Activated naive CD8-positive, alpha-beta T cell treated with anti-CD3 and anti-CD28 coated beads for 36 hours (primary cell): ENCODE measurements at regions not wholly inside any gene's neighbourhood (a gene's known extent, or its start where the extent isn't known, plus 50 kb on each side); places are given as distances from the start of the nearest gene placed in this dataset.

Source experiments
- DNase-seq: peaks from one replicate; pipeline ENCODE4 v3.0.0; 2021
- H3K27ac Mint-ChIP-seq: one replicate; pipeline ENCODE4 v1.8.0; 2022; ENCODE audit warnings: mild to moderate bottlenecking, moderate library complexity, mixed read lengths
- H3K27me3 Mint-ChIP-seq: one replicate; pipeline ENCODE4 v1.8.0; 2022; ENCODE audit warnings: mild to moderate bottlenecking, mixed read lengths
- H3K36me3 Mint-ChIP-seq: one replicate; pipeline ENCODE4 v1.8.0; 2021; ENCODE audit warnings: mild to moderate bottlenecking, mixed read lengths
- H3K4me1 Mint-ChIP-seq: one replicate; pipeline ENCODE4 v1.8.0; 2021; ENCODE audit warnings: mixed read lengths
- H3K4me3 Mint-ChIP-seq: one replicate; pipeline ENCODE4 v1.8.0; 2022; ENCODE audit warnings: mild to moderate bottlenecking, moderate library complexity, mixed read lengths
- H3K9me3 Mint-ChIP-seq: one replicate; pipeline ENCODE4 v1.8.0; 2022; ENCODE audit warnings: mixed read lengths

DNA sequence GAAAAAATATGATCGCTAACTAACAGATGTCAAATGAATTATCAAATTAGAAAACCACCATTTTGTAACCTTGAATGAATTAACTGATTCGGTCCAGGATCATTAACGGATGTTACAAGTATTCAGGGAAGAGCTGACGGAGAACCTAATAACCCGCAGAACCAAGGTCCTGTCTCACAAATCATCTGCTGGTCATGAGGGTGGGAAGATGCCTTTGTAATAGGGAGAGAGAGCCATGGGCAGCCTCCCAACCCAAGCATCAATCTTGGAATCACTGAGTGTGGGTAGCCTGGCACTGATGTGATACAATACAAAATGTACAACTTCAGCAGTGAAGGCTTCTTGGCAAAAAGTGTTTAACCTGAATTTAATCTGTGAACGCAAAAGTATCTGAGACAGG is 89.6 kb upstream of the CLDN14 start:
- peaks cover 3% of the 10 kb centered on the region for H3K27me3 Mint-ChIP-seq
- H3K36me3 Mint-ChIP-seq: no peaks in the 10 kb centered on the region
- no peaks in the 10 kb centered on the region for H3K4me1 Mint-ChIP-seq
- no peak for DNase-seq
- H3K27ac Mint-ChIP-seq: no peak overlapping the region
- no peak overlapping the region for H3K4me3 Mint-ChIP-seq
- H3K9me3 Mint-ChIP-seq: no peaks in the 10 kb centered on the region

- Mint-ChIP-seq H3K27ac (no peak overlapping the region), H3K9me3 (no peaks in the 10 kb centered on the region), H3K36me3 (no peaks in the 10 kb centered on the region), H3K4me3 (no peak overlapping the region), H3K27me3 (peaks cover 3% of the 10 kb centered on the region), H3K4me1 (no peaks in the 10 kb centered on the region)
- DNase-seq: no peak
Measured at GRCh38 chr21:36571556-36571955, 91.6 kb upstream of the CLDN14 start.

GRCh38 chr21:36572039-36572438 is 92.1 kb upstream of the CLDN14 start:
- H3K27ac Mint-ChIP-seq: no peak overlapping the region
- H3K27me3 Mint-ChIP-seq: peaks cover 3% of the 10 kb centered on the region
- H3K4me1 Mint-ChIP-seq: peaks cover 2% of the 10 kb centered on the region
- no peaks in the 10 kb centered on the region for H3K9me3 Mint-ChIP-seq
- DNase-seq: no peak
- H3K4me3 Mint-ChIP-seq: no peak overlapping the region
- no peaks in the 10 kb centered on the region for H3K36me3 Mint-ChIP-seq

GRCh38 chr21:36575306-36575705 is 95.4 kb upstream of the CLDN14 start:
- no peaks in the 10 kb centered on the region for H3K27me3 Mint-ChIP-seq
- no peaks in the 10 kb centered on the region for H3K36me3 Mint-ChIP-seq
- H3K4me1 Mint-ChIP-seq: peaks cover 14% of the 10 kb centered on the region
- H3K27ac Mint-ChIP-seq: no peak overlapping the region
- no peak overlapping the region for H3K4me3 Mint-ChIP-seq
- no peak for DNase-seq
- no peaks in the 10 kb centered on the region for H3K9me3 Mint-ChIP-seq

DNA sequence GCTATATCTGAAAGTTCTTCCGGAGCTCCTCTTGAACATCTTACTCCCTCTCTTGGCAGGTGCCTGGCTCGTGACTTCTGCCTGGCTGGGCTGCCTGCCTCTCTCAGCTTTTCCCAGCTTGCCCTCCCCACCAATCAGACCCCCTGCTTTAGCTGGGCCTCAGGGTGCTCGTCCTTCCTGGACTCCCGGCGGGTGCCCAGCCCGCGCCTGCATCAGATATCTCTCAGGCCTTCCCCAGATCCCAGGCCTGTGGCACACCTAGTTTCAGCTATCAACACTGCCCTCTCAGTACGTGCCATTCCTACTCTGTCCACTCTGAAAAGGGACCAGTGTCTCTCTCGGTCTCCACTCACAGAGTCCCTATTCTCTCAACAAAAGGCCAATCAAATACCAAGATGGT is 96.5 kb upstream of the CLDN14 start:
- no peak overlapping the region for H3K4me3 Mint-ChIP-seq
- H3K36me3 Mint-ChIP-seq: no peaks in the 10 kb centered on the region
- peaks cover 14% of the 10 kb centered on the region for H3K4me1 Mint-ChIP-seq
- H3K9me3 Mint-ChIP-seq: no peaks in the 10 kb centered on the region
- no peak for DNase-seq
- no peak overlapping the region for H3K27ac Mint-ChIP-seq
- no peaks in the 10 kb centered on the region for H3K27me3 Mint-ChIP-seq

DNA sequence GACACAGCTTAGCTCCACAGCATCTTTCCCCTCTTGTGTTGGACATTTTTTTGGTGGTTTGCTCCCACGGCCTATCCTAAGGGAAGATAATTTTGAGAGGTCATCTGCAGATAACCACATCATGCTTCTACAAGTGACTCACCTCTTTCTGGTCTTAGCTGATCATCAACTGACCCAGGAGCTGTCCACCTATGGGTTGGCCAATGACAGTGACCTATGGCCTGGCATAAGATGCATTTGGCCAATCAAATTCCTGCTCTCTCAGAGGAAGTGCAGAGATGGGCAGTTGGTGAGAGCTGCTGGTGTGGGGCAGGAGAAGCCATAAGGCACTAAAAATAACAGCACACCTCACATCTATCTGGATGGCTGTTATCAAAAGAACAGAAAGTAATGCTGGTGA is 100.0 kb upstream of the CLDN14 start:
- Mint-ChIP-seq H3K4me3 (no peak overlapping the region), H3K9me3 (no peaks in the 10 kb centered on the region), H3K27me3 (no peaks in the 10 kb centered on the region), H3K27ac (no peak overlapping the region), H3K36me3 (no peaks in the 10 kb centered on the region), H3K4me1 (peaks cover 17% of the 10 kb centered on the region)
- DNase-seq: no peak

DNA sequence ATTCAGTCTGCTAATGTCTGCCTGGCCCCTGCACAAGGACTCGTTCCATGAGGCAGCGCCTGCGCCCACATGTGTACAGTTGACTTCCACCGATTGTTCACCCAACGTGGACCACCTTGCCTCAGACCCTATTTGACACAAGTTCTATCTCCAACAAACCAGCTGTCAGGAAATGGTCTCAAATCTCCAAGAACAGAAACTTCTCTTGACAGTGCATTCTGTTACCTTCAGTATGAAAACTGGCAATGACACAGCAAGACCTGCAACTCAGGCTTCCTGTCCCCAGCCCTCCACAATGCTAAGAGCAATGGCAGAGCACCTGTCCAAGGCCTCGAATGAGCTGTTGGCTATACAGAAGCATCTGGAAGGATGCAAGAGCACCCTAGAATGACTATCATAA is 102.3 kb upstream of the CLDN14 start:
- no peaks in the 10 kb centered on the region for H3K9me3 Mint-ChIP-seq

DNA sequence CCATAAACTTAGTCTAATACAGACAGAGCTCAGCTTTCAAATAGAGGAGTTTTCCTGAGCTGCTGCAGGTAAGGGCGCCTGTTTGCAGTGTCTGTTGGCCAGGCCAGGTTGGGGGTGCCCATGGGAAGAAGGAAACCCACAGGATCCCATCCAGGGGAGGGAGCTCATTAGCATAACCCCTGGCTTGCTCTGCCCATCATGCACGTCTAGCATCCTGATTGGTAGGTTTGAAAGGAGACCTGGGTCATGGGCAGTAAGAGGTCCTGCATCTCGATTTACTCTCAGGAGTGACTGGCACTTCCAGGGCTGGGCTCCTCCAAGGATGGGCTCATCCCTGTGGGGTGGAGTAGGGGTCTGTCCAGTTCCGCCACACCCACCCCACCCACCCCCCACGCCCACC is 103.7 kb upstream of the CLDN14 start:
- Mint-ChIP-seq H3K4me1 (peaks cover 5% of the 10 kb centered on the region), H3K27me3 (no peaks in the 10 kb centered on the region), H3K36me3 (no peaks in the 10 kb centered on the region), H3K9me3 (no peaks in the 10 kb centered on the region), H3K27ac (no peak overlapping the region), H3K4me3 (no peak overlapping the region)
- DNase-seq: no peak

More for the DNA sequence above, 102.3 kb upstream of the CLDN14 start:
- peaks cover 15% of the 10 kb centered on the region for H3K4me1 Mint-ChIP-seq
- no peak overlapping the region for H3K4me3 Mint-ChIP-seq
- H3K36me3 Mint-ChIP-seq: no peaks in the 10 kb centered on the region
- DNase-seq: no peak
- H3K27ac Mint-ChIP-seq: no peak overlapping the region
- H3K27me3 Mint-ChIP-seq: no peaks in the 10 kb centered on the region

- no peak for DNase-seq
- Mint-ChIP-seq H3K4me3 (peak overlapping the region; percentile 7), H3K9me3 (no peaks in the 10 kb centered on the region), H3K36me3 (no peaks in the 10 kb centered on the region), H3K27me3 (no peaks in the 10 kb centered on the region), H3K4me1 (peaks cover 8% of the 10 kb centered on the region), H3K27ac (no peak overlapping the region)
Measured at GRCh38 chr21:36584980-36585940, 105.3 kb upstream of the CLDN14 start.

DNA sequence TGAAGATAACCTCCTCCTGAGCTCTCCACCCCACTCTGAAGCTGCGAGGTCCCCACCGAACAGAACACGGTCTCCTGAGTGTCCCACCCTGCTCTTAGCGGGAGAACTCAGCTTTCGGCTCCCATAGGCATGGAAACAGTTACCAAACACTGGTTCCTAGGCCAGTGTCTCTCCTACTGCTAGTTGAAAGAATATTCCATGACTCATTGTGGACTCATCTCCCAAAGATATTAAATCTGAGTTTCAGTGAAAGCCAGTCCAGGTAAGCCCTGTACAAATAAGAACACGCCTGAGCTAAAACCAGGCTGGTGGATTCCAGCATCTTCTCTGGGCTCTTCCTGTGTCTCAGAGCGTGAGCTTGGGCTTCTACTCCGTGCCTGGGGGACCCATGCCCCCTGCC is 107.5 kb upstream of the CLDN14 start:
- Mint-ChIP-seq H3K36me3 (no peaks in the 10 kb centered on the region), H3K4me1 (peaks cover 6% of the 10 kb centered on the region), H3K9me3 (no peaks in the 10 kb centered on the region), H3K27me3 (no peaks in the 10 kb centered on the region), H3K4me3 (no peak overlapping the region), H3K27ac (no peak overlapping the region)
- no peak for DNase-seq

GRCh38 chr21:36589352-36589971 is 109.5 kb upstream of the SIM2 start:
- peak; percentile 35 for DNase-seq
- no peak overlapping the region for H3K27ac Mint-ChIP-seq
- no peaks in the 10 kb centered on the region for H3K9me3 Mint-ChIP-seq
- H3K36me3 Mint-ChIP-seq: no peaks in the 10 kb centered on the region
- H3K4me1 Mint-ChIP-seq: peaks cover 5% of the 10 kb centered on the region
- H3K4me3 Mint-ChIP-seq: no peak overlapping the region
- no peaks in the 10 kb centered on the region for H3K27me3 Mint-ChIP-seq

- H3K27me3 Mint-ChIP-seq: no peaks in the 10 kb centered on the region
- no peak overlapping the region for H3K27ac Mint-ChIP-seq
- no peak overlapping the region for H3K4me3 Mint-ChIP-seq
- no peaks in the 10 kb centered on the region for H3K36me3 Mint-ChIP-seq
- no peak for DNase-seq
- H3K4me1 Mint-ChIP-seq: peaks cover 3% of the 10 kb centered on the region
- no peaks in the 10 kb centered on the region for H3K9me3 Mint-ChIP-seq
Measured at GRCh38 chr21:36591326-36591970, 107.5 kb upstream of the SIM2 start.

GRCh38 chr21:36596174-36596573 is 102.7 kb upstream of the SIM2 start:
- DNase-seq: no peak
- Mint-ChIP-seq H3K4me3 (no peak overlapping the region), H3K27ac (no peak overlapping the region), H3K36me3 (no peaks in the 10 kb centered on the region), H3K27me3 (no peaks in the 10 kb centered on the region), H3K9me3 (peaks cover 1% of the 10 kb centered on the region), H3K4me1 (no peaks in the 10 kb centered on the region)

DNA sequence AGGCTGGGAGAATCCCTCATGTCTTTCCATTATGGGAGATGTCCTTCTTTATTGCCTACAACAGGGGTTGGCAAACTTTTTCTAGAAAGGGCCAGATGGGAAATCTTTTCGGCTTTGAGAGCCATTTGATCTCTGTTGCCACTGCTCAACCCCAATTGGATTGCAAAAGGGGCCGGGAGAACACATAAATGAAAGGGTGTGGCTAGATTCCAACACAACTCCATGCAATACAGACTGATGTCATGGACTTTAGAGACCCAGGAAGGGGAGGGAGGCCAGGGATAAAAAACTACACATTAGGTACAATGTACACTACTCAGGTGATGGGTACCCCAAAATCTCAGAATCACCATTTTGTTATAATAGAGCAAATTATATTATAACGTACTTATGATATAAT is 97.6 kb upstream of the SIM2 start:
- H3K27me3 Mint-ChIP-seq: no peaks in the 10 kb centered on the region
- DNase-seq: no peak
- no peak overlapping the region for H3K4me3 Mint-ChIP-seq
- no peaks in the 10 kb centered on the region for H3K36me3 Mint-ChIP-seq
- no peak overlapping the region for H3K27ac Mint-ChIP-seq
- H3K4me1 Mint-ChIP-seq: peaks cover 14% of the 10 kb centered on the region
- H3K9me3 Mint-ChIP-seq: peaks cover 1% of the 10 kb centered on the region

DNA sequence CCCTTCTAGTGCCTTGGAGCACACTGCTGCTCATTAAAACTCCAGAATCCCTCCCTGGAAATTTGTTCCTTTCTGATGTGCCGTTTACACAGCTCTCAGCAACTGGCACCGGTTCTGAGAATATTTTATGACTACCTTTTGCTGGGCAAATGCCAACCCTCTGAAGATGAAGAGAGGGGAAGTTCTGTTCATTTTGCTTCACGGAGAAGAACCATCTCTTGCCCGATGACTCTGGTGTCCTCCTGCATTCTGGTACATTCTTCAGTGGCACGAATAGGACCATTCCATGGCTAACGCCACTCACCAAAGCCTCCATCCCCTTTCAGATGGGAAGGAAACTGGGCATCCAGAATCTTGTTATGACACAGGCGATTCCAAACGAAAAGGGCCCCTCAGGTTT is 96.2 kb upstream of the SIM2 start:
- H3K4me1 Mint-ChIP-seq: peaks cover 14% of the 10 kb centered on the region
- H3K36me3 Mint-ChIP-seq: no peaks in the 10 kb centered on the region
- H3K9me3 Mint-ChIP-seq: peaks cover 1% of the 10 kb centered on the region
- peak overlapping the region; percentile 63 for H3K27ac Mint-ChIP-seq
- H3K4me3 Mint-ChIP-seq: no peak overlapping the region
- no peak for DNase-seq
- H3K27me3 Mint-ChIP-seq: no peaks in the 10 kb centered on the region
